ENCODE measurements at regions not wholly inside any gene's neighbourhood (a gene's known extent, or its start where the extent isn't known, plus 50 kb on each side); places are given as distances from the start of the nearest gene placed in this dataset.

GRCh38 chr14:35201066-35201465 is 78.7 kb downstream of the PRORP start:
- TF ChIP-seq CTCF (conservative IDR thresholded peaks at IDR 0.05 in 1 of 2, IDR thresholded peaks at IDR 0.05 in 1 of 2; ENCODE audit: low read depth in 1 of 2, low read length in 2 of 2) (no peak), EZH2 (IDR thresholded peaks at IDR 0.05; ENCODE audit: low read length, missing control alignments) (no peak)
